ENCODE measurements at regions not wholly inside any gene's neighbourhood (a gene's known extent, or its start where the extent isn't known, plus 50 kb on each side); places are given as distances from the start of the nearest gene placed in this dataset.

DNA sequence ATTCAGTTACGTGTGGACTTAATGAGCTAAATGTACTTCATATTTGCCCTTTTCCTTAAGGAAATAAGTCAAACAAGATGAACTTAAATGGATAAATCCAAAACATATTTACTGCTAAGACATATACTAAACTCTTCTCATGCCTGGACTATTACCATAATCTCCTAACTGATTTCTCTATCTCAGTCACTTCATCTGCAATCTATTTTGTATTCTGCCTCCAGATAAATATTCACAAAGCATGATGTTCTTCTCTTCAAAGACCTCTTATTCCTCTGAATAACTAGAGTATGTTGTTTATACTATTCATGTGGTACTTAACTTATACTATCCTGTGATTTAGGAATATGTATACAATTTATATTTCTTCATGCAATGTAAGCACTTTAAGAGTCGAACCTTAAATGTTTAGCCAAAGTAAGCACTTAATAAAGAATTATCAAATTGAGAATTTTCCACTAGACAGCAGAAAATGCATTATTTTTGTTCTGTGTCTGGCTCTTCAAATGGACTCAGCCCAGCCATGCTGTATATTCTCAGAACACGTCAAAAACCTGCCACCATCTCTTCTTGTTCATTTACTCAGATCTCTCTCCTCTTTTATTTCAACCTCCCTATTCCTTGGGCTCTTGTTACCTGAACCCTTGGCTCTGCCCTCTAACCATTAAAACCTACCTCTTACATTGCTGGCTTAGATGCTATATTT lies 79.9 kb upstream of the ARHGAP28 start:
- Mint-ChIP-seq H3K27me3 (no peaks in the 10 kb centered on the region), H3K27ac (no peak overlapping the region), H3K9me3 (peaks cover 0 to 18% (median 7%) of the 10 kb centered on the region in 8 donors), H3K4me3 (no peak overlapping the region), H3K4me1 (no peaks in the 10 kb centered on the region), H3K36me3 (no peaks in the 10 kb centered on the region)
- no peak for DNase-seq
- ChIA-PET CTCF (ENCODE audit: partially characterized antibody) (no interaction called here), POLR2A (ENCODE audit: partially characterized antibody) (no interaction called here)
- Histone ChIP-seq H3K4me3 (ENCODE audit: low read length in 2 of 2) (no peak overlapping the region), H3K36me3 (ENCODE audit: insufficient read depth, low read length) (no peaks in the 10 kb centered on the region), H3K9me3 (ENCODE audit: control insufficient read depth in 1 of 2, low read length in 2 of 2) (no peaks in the 10 kb centered on the region), H3K27ac (ENCODE audit: low read depth, low read length) (no peak overlapping the region), H3K4me1 (ENCODE audit: insufficient read depth, low read length) (no peaks in the 10 kb centered on the region), H3K27me3 (ENCODE audit: insufficient read depth, low read length) (no peaks in the 10 kb centered on the region)
- intact Hi-C loops (cut with micrococcal nuclease): no loop called here

DNA sequence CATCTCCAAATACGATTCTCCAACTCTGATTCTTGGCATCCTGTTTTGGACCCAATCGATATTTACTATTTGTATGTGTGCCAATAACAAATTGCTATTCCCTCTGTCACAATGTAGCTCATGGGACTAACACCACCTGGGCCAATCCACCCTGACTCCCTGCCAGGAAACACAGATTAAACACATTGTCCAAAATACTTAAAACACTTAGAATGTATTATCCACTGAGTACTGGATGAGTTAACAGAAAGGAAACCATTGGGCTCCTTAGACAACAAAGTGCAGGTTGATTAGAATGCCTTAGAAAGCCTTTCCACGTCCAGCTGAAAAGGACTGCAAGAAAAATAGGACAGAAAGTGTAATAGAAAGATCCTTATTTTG lies 79.4 kb upstream of the ARHGAP28 start:
- Histone ChIP-seq H3K4me1 (ENCODE audit: insufficient read depth, low read length) (no peaks in the 10 kb centered on the region), H3K27ac (ENCODE audit: low read depth, low read length) (no peak overlapping the region), H3K9me3 (ENCODE audit: control insufficient read depth in 1 of 2, low read length in 2 of 2) (no peaks in the 10 kb centered on the region), H3K27me3 (ENCODE audit: insufficient read depth, low read length) (no peaks in the 10 kb centered on the region), H3K4me3 (ENCODE audit: low read length in 2 of 2) (no peak overlapping the region), H3K36me3 (ENCODE audit: insufficient read depth, low read length) (no peaks in the 10 kb centered on the region)
- no peak for DNase-seq
- CTCF ChIA-PET (ENCODE audit: partially characterized antibody): no interaction called here
- no peak overlapping the region for H3K27ac Mint-ChIP-seq
- peaks cover 0 to 17% (median 7%) of the 10 kb centered on the region in 8 donors for H3K9me3 Mint-ChIP-seq
- H3K4me3 Mint-ChIP-seq: no peak overlapping the region
- H3K4me1 Mint-ChIP-seq: no peaks in the 10 kb centered on the region
- H3K36me3 Mint-ChIP-seq: no peaks in the 10 kb centered on the region
- POLR2A ChIA-PET (ENCODE audit: partially characterized antibody): no interaction called here
- H3K27me3 Mint-ChIP-seq: no peaks in the 10 kb centered on the region
- intact Hi-C loops (cut with micrococcal nuclease): no loop called here

DNA sequence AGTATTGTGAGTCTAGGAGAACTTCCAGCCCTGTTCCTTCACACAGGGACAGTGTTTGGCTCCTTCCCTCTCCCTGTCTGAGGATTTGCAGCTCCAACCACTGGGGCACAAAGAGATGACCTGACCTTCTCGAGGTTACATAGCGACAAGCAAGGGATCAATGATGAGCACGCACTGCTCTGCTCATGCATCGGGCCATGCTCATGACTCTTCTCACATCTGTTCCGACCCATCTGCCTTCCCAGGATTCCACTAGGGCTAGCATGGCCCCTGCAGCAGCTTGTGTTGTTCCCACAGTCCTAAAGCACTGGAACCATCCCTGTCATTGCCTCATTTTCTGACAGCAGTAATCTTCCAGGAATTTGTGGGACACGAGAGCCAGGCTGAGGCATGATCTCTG lies 78.8 kb upstream of the ARHGAP28 start:
- ChIA-PET CTCF (ENCODE audit: partially characterized antibody) (no interaction called here), POLR2A (ENCODE audit: partially characterized antibody) (no interaction called here)
- Histone ChIP-seq H3K9me3 (ENCODE audit: control insufficient read depth in 1 of 2, low read length in 2 of 2) (no peaks in the 10 kb centered on the region), H3K27ac (ENCODE audit: low read depth, low read length) (no peak overlapping the region), H3K27me3 (ENCODE audit: insufficient read depth, low read length) (no peaks in the 10 kb centered on the region), H3K36me3 (ENCODE audit: insufficient read depth, low read length) (no peaks in the 10 kb centered on the region), H3K4me3 (ENCODE audit: low read length in 2 of 2) (no peak overlapping the region), H3K4me1 (ENCODE audit: insufficient read depth, low read length) (no peaks in the 10 kb centered on the region)
- intact Hi-C loops (cut with micrococcal nuclease): no loop called here
- Mint-ChIP-seq H3K4me3 (no peak overlapping the region), H3K36me3 (no peaks in the 10 kb centered on the region), H3K27me3 (no peaks in the 10 kb centered on the region), H3K9me3 (peaks cover 4 to 17% (median 9%) of the 10 kb centered on the region in 8 donors), H3K4me1 (no peaks in the 10 kb centered on the region), H3K27ac (no peak overlapping the region)
- no peak for DNase-seq

DNA sequence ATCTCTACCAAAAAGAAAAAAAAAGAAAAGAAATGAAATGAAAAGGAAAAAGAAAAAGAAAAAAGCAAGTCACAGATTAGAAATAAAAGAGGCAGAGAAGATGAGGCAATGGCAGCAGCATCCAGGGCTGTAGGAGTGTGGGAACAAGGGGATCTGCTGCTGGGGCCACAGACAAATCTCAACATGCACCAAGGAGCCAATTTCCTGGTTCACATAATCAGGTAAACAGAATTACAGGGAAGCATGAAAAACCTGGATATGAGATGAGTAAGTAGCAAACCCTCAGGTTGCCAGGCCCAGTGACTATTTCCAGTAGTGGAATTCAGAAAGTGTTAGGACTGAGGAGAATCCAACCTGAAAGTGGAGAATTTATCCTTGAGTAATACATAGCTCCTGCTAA lies 77.4 kb upstream of the ARHGAP28 start:
- H3K9me3 ChIP-seq (ENCODE audit: control insufficient read depth in 1 of 2, low read length in 2 of 2): no peaks in the 10 kb centered on the region
- Mint-ChIP-seq H3K4me3 (no peak overlapping the region), H3K36me3 (no peaks in the 10 kb centered on the region), H3K27me3 (no peaks in the 10 kb centered on the region), H3K9me3 (peaks cover 4 to 18% (median 9%) of the 10 kb centered on the region in 8 donors), H3K27ac (no peak overlapping the region), H3K4me1 (no peaks in the 10 kb centered on the region)
- ChIA-PET POLR2A (ENCODE audit: partially characterized antibody) (no interaction called here), CTCF (ENCODE audit: partially characterized antibody) (no interaction called here)
- H3K4me3 ChIP-seq (ENCODE audit: low read length in 2 of 2): no peak overlapping the region
- H3K4me1 ChIP-seq (ENCODE audit: insufficient read depth, low read length): no peaks in the 10 kb centered on the region
- H3K36me3 ChIP-seq (ENCODE audit: insufficient read depth, low read length): no peaks in the 10 kb centered on the region
- H3K27me3 ChIP-seq (ENCODE audit: insufficient read depth, low read length): no peaks in the 10 kb centered on the region
- DNase-seq: no peak
- intact Hi-C loops (cut with micrococcal nuclease): no loop called here
- no peak overlapping the region for H3K27ac ChIP-seq (ENCODE audit: low read depth, low read length)

DNA sequence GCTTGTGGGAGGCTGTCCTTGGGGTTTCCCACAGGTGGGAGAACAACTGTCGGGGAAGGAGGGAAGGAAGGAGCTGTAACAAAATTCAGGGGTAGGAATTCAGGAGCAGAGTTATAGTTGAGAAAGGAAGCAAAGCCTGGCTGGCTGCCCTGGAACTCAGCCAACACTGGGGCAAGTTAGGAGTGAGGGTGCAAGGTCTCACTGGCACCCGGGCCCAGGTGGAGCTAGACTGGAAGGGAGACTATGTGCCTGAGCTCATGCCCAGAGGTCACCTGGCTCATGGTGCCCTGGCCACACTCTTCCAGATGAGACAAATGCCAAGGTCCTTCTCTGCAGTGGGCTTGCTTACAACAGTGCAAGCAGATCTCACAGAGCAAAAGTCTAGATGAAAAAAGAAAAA lies 75.6 kb upstream of the ARHGAP28 start:
- Mint-ChIP-seq H3K4me1 (no peaks in the 10 kb centered on the region), H3K27me3 (no peaks in the 10 kb centered on the region), H3K9me3 (peaks cover 3 to 18% (median 8%) of the 10 kb centered on the region in 8 donors), H3K4me3 (no peak overlapping the region), H3K27ac (no peak overlapping the region), H3K36me3 (no peaks in the 10 kb centered on the region)
- ChIA-PET CTCF (ENCODE audit: partially characterized antibody) (no interaction called here), POLR2A (ENCODE audit: partially characterized antibody) (no interaction called here)
- no peaks in the 10 kb centered on the region for H3K4me1 ChIP-seq (ENCODE audit: insufficient read depth, low read length)
- H3K4me3 ChIP-seq (ENCODE audit: low read length in 2 of 2): no peak overlapping the region
- no peaks in the 10 kb centered on the region for H3K9me3 ChIP-seq (ENCODE audit: control insufficient read depth in 1 of 2, low read length in 2 of 2)
- H3K36me3 ChIP-seq (ENCODE audit: insufficient read depth, low read length): no peaks in the 10 kb centered on the region
- intact Hi-C loops (cut with micrococcal nuclease): no loop called here
- no peak for DNase-seq
- H3K27ac ChIP-seq (ENCODE audit: low read depth, low read length): no peak overlapping the region
- H3K27me3 ChIP-seq (ENCODE audit: insufficient read depth, low read length): no peaks in the 10 kb centered on the region

DNA sequence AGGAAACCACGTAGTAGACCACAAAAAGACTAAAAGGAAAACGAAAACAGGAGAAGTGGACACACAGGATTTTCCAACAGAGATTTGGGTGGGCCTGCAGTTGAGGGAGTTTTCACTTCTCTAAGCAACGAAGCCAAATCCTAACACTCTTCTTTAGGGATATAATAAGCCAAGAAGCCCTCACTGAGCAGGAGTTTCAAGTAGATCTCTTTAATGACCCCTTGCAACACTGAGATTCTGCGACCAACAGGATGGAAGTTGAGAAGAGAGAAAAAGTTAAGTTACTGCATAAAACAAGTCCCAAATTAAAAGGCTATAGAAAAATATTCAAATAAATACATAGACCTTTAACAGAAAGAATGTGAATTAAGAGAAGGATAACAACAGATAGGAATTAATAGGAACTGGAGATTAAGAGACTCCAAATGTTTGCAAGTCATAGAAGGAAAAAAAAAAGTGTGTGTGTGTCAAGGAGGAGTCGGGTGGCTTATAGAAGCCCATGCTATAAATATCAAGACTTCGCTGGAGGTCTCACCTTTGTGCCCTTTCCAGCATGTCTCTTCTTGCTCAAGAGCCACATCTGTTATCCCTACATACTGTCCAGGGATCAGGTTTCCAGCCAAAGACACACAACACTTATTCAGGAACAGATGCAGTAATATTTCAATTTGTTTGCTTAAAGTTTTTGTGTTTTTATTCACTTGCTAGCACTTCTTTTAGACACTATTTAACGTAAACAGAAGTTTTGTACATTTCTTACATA lies 69.4 kb upstream of the ARHGAP28 start:
- H3K4me3 Mint-ChIP-seq: no peak overlapping the region
- Histone ChIP-seq H3K27me3 (ENCODE audit: insufficient read depth, low read length) (no peaks in the 10 kb centered on the region), H3K27ac (ENCODE audit: low read depth, low read length) (no peak overlapping the region), H3K9me3 (ENCODE audit: control insufficient read depth in 1 of 2, low read length in 2 of 2) (no peaks in the 10 kb centered on the region), H3K36me3 (ENCODE audit: insufficient read depth, low read length) (no peaks in the 10 kb centered on the region), H3K4me1 (ENCODE audit: insufficient read depth, low read length) (no peaks in the 10 kb centered on the region), H3K4me3 (ENCODE audit: low read length in 2 of 2) (no peak overlapping the region)
- H3K4me1 Mint-ChIP-seq: no peaks in the 10 kb centered on the region
- peaks cover 0 to 13% (median 3%) of the 10 kb centered on the region in 8 donors for H3K9me3 Mint-ChIP-seq
- H3K36me3 Mint-ChIP-seq: no peaks in the 10 kb centered on the region
- intact Hi-C loops (cut with micrococcal nuclease): no loop called here
- no peak for DNase-seq
- no peaks in the 10 kb centered on the region for H3K27me3 Mint-ChIP-seq
- POLR2A ChIA-PET (ENCODE audit: partially characterized antibody): no interaction called here
- CTCF ChIA-PET (ENCODE audit: partially characterized antibody): no interaction called here
- no peak overlapping the region for H3K27ac Mint-ChIP-seq

DNA sequence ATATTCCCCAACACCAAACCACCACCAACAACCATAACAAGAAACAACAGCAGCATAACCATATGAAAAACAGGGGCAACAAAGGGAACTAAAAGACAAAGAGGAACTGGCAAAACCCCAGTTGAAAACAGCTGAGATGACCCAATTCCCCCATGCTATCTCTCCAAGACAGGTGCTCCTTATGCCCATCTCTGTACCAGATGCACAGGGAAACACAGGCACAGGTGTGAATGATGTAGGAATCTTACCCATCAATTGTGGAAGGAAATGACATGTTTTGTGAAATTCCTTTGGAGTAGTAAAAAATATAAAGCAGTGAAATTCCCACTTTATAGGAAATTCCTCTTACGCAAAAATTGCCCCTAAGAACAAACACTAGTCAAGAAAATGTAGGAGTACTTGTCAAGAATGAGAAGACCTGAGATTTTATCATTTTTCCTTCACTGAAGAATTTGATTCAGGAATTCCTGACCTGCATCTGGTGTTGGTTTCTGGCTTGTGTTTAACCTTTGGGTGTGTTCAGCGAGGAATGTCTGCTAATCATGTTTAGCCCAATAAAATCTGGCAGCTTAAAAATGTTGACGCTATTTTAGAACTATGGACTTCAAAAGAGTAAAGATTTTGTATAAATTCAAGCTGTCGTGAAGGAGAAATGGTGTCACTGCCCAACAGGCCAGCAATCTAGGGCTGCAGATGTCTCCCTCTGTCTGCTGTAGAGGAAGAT lies 67.7 kb upstream of the ARHGAP28 start:
- DNase-seq: no peak
- Histone ChIP-seq H3K4me1 (ENCODE audit: insufficient read depth, low read length) (no peaks in the 10 kb centered on the region), H3K9me3 (ENCODE audit: control insufficient read depth in 1 of 2, low read length in 2 of 2) (no peaks in the 10 kb centered on the region), H3K27ac (ENCODE audit: low read depth, low read length) (no peak overlapping the region), H3K36me3 (ENCODE audit: insufficient read depth, low read length) (no peaks in the 10 kb centered on the region), H3K4me3 (ENCODE audit: low read length in 2 of 2) (no peak overlapping the region), H3K27me3 (ENCODE audit: insufficient read depth, low read length) (no peaks in the 10 kb centered on the region)
- Mint-ChIP-seq H3K27me3 (no peaks in the 10 kb centered on the region), H3K36me3 (no peaks in the 10 kb centered on the region), H3K4me3 (no peak overlapping the region), H3K4me1 (no peaks in the 10 kb centered on the region), H3K27ac (no peak overlapping the region), H3K9me3 (peaks cover 0 to 5% (median 3%) of the 10 kb centered on the region in 8 donors)
- intact Hi-C loops (cut with micrococcal nuclease): no loop called here
- POLR2A ChIA-PET (ENCODE audit: partially characterized antibody): no interaction called here
- CTCF ChIA-PET (ENCODE audit: partially characterized antibody): no interaction called here
